GM21515 (cell line): ENCODE measurements at regions not wholly inside any gene's neighbourhood (a gene's known extent, or its start where the extent isn't known, plus 50 kb on each side); places are given as distances from the start of the nearest gene placed in this dataset.
"Not testable (repeated sequence)": the region's sequence is repeated elsewhere in the genome, so short reads cannot be mapped to it uniquely, and the experiment has no call there.

Experiments
- ATAC-seq: cut with Tn5 transposase; IDR thresholded peaks from one replicate; pipeline ENCODE4 v1.9.1; 2021; ENCODE audit not compliant: unreplicated experiment

GRCh38 chr5:28402590-28403301, 1364.4 kb upstream of the CDH9 start:
- no peak for ATAC-seq

DNA sequence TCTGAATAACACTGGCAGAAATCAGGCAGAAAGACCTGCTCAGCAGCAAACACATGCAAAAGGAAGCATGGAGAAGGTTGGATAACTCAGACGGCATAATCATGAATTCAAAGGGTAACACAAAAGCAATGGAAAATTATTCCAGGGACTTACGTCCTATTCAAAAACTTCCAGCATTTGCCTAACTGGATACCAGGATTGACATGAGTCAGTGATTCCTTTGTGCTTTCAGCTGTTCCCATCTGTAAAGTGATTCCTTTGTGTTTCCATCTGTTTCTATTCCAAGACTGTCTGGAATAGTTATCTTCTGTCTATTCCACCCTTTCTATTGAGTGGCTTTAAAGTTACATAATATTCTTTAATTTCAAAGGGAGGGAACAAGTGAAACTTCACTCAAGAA, 1361.7 kb upstream of the CDH9 start:
- no peak for ATAC-seq

DNA sequence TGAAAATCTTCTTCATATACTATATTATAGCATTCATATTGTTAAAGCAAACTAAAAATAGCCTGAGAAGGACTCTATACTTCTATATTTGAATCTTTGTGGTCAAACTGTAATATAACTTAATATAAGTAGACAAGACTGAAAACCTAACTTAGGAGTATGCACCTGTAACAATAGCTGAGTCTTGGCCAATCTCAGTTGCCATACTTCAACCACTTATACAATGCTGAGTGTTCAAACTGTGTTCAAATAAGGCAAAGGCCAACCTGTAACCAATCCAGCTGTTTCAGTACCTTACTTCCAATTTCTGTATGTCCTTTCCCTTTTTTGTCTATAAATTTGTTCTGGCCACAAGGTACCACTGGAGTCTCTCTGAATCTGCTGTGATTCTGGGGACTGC, 1360.8 kb upstream of the CDH9 start:
- no peak for ATAC-seq

DNA sequence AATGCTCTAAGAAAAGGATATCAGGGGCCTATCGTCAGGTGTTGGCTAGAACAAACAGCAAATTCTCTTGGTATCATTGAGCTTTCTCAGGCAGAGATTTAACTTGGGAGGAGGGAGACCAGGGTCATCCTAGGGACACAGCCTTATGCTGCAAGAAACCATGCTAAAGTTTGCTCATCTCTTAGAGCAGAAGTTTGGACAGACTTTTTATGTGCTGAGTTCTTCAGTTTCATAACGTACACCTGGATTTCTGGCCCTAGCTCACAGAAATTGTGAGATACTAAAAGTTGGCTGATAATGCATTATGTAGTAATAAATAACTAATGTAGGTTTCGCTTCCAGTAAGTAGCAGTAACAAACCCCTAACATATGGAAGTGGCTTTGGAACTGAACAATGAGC, 1359.8 kb upstream of the CDH9 start:
- no peak for ATAC-seq

GRCh38 chr5:28397502-28397941, 1359.1 kb upstream of the CDH9 start:
- ATAC-seq = no peak

DNA sequence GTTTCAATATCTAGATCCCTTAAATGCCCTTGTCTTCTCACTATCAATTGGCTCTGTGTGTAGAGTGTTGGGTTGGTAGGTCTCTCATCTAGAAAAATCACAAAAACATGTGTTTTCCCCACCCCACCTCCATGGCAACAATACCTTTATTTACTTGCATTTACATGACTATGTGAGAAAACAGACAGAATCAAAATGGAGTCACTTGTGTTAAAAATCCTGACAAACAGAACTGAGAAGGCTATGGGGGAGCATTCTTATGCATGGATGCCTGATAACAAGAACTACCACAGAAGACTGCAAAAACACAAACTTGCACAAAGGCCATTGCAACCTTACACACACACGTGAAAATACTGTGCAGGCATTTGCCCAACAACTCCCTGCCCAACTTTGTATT, 1352.9 kb upstream of the CDH9 start:
- no peak for ATAC-seq

- no peak for ATAC-seq
Measured at GRCh38 chr5:28390341-28390740, 1352.0 kb upstream of the CDH9 start.

- ATAC-seq = not testable (repeated sequence)
Measured at GRCh38 chr5:28389727-28390126, 1351.3 kb upstream of the CDH9 start.

DNA sequence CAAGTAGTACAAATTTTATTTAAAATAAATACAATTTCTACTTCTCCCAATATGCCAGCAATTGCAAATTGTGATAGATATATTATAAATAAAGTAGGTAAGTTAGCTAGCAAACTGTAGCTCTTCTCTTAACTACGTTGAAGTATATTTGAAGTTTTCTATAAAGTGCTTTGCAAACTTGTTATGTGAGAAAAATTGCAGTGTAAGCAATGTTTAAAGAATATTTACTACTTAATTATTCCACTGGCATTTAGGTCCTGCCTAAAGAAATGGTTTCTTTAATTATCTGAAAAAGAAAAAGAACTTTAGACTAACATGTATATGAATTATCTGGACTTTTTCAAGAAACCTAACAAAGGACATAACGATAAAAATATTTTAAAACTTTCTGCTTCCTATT, 1350.0 kb upstream of the CDH9 start:
- ATAC-seq = no peak

- ATAC-seq = no peak
Measured at GRCh38 chr5:28386712-28387111, 1348.3 kb upstream of the CDH9 start.

DNA sequence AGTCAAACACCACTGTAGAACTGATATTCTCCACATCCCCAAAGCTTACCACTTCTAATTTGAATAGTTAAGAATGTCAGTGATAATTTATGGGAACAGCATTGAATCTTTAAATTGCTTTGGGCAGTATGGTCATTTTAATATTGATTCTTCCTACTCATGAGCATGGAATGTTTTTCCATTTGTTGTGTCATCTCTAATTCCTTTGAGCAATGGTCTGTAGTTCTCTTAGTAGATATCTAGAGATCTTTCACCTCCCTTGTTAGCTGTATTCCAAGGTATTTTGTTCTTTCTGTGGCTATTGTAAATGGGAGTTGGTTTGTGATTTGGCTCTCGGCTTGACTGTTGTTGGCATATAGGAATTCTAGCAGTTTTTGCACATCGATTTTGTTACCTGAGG, 1341.8 kb upstream of the CDH9 start:
- no peak for ATAC-seq

DNA sequence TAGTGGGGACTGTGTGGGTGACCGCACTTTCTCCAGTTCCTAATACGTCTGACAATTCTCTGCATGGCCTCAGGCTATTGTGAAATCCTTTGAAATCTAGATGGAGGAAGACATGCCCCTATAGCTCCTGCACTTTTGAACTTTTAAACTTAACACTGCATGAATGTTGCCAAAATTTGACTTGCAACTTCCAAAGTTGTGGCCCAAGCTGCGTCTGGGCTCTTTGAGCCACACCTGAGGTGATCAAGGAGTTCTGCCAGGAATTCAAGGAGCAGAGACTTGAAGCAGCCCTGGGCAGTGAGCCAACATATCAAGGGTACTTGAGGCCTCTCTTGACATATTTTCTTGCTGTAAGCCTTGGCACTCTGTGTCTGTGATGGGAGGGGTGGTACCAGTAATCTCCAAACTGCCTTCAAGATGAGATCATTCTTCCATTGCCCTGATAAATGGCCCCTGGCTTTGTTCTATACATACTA, 1336.1 kb upstream of the CDH9 start:
- no peak for ATAC-seq

- no peak for ATAC-seq
Measured at GRCh38 chr5:28370896-28371295, 1332.5 kb upstream of the CDH9 start.

- ATAC-seq = no peak
Measured at GRCh38 chr5:28369418-28369817, 1331.0 kb upstream of the CDH9 start.

GRCh38 chr5:28355831-28356230, 1317.4 kb upstream of the CDH9 start:
- ATAC-seq = no peak

- ATAC-seq = no peak
Measured at GRCh38 chr5:28346696-28347095, 1308.3 kb upstream of the CDH9 start.

DNA sequence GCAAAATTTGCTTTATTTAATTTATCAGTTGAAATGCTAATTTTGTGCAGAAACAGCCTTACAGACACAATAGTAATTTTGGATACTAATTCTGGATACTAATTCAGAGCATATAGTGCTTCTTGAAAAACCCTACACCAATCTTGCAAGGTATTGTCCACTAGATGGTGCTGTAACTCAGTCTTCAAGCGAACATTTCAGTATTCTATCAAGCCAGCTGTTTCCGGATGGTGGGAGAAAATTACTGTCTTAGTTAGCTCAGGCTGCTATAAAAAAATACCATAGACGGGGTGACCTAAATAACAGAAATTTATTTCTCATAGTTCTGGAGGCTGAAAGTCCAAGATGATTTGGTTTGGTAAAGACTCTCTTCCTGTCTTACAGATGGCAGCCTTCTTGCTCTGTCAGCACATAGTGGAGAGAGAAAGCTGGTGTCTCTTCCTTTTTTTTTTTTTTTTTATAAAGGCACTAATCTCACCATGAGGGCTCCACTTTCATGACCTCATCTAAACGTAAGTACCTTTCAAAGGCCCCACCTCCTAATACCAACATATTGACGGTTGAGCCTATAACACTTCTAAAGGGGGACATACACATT, 1306.5 kb upstream of the CDH9 start:
- ATAC-seq = no peak

GRCh38 chr5:28329176-28329575, 1290.8 kb upstream of the CDH9 start:
- ATAC-seq = no peak

GRCh38 chr5:28328681-28329080, 1290.3 kb upstream of the CDH9 start:
- no peak for ATAC-seq

DNA sequence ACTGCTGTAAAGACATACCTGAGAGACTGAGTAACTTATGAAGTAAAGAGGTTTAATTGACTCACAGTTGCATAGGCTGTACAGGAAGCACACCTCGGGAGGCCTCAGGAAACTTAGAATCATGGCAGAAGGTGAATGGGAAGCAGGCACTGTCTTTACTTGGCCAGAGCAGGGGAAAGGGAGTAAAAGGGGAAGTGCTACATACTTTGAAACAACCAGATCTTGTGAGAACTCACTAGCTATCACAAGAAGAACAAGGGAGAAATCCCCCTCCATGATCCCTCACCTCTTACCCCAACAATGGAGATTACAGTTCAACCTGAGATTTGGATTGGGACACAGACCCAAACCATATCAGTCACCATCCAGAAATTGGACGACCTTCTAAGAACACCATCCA, 1285.8 kb upstream of the CDH9 start:
- no peak for ATAC-seq

GRCh38 chr5:28313953-28314352, 1275.6 kb upstream of the CDH9 start:
- ATAC-seq = no peak

DNA sequence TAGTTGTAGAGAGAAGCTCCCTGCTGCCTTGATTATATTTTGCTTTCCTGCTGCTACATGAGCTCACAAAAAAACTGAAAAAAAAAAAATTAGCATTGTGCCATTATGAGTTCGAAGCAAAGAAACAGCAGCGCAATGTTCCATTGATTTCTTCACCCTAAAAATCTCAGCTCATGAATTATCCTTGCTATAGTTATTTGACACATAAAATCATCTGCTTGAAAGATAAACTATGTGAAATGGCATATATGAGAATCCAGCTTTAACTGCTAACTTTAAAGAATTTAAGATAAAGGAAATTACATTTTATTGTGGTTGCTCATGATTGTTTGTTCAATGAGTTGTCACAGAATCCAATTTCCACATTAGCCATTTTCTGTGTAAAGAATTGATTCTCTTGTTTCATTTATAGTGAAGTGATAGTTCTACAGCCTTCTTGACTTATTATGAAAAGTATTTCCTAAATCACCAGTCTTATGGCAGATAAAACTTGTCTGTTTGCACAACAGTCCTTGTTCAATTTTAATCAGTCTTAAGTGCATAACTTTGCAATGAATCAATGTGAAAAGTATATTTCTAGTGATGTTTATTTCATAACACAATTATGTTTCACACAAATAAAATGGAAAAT, 1275.0 kb upstream of the CDH9 start:
- no peak for ATAC-seq
